Upper lobe of left lung (tissue), 4 donors: ENCODE measurements at regions not wholly inside any gene's neighbourhood (a gene's known extent, or its start where the extent isn't known, plus 50 kb on each side); places are given as distances from the start of the nearest gene placed in this dataset.

Experiments
- CTCF ChIP-seq, 6 experiments: fragments of 450-650 bp in 4 of 6; fragments of 200-600 bp in 2 of 6; sonication (generic) in 2 of 6; IDR thresholded peaks; one replicate each; pipeline ENCODE4 v1.5.1; 2016 to 2019; ENCODE audit warnings: antibody characterized with exemption in 6 of 6
- EP300 ChIP-seq, 4 donors: sonication (generic); formaldehyde crosslinking; IDR thresholded peaks; one replicate each; pipeline ENCODE4 v1.5.1; 2017; ENCODE audit warnings: antibody characterized with exemption in 4 of 4, control low read depth in 2 of 4
- POLR2A ChIP-seq, 4 donors: fragments of 450-650 bp; IDR thresholded peaks; one replicate each; pipeline ENCODE4 v1.5.1; 2016 to 2017; ENCODE audit warnings: antibody characterized with exemption in 4 of 4, mild to moderate bottlenecking in 2 of 4
- POLR2AphosphoS5 ChIP-seq, 2 donors: sonication (generic); formaldehyde crosslinking; IDR thresholded peaks; one replicate each; pipeline ENCODE4 v1.5.1; 2017; ENCODE audit warnings: antibody characterized with exemption in 2 of 2

GRCh38 chr22:48138427-48138826 lies 1376.0 kb downstream of the TBC1D22A start:
- TF ChIP-seq POLR2AphosphoS5 (IDR thresholded peaks at IDR 0.05), result no peak
- no peak for TF ChIP-seq CTCF (IDR thresholded peaks at IDR 0.05)
- no peak for TF ChIP-seq POLR2A (IDR thresholded peaks at IDR 0.05)
- no peak for TF ChIP-seq EP300 (IDR thresholded peaks at IDR 0.05)
